AG09309 (cell line): ENCODE measurements at regions not wholly inside any gene's neighbourhood (a gene's known extent, or its start where the extent isn't known, plus 50 kb on each side); places are given as distances from the start of the nearest gene placed in this dataset.
"Not testable (repeated sequence)": the region's sequence is repeated elsewhere in the genome, so short reads cannot be mapped to it uniquely, and the experiment has no call there.

Source experiments
- DNase-seq: peaks from one replicate; pipeline ENCODE4 v3.0.0-alpha.2; 2010; ENCODE audit warnings: low read depth
- H3K4me3 ChIP-seq: 2 replicates; pipeline ENCODE4 v1.5.1; 2011; ENCODE audit warnings: mild to moderate bottlenecking, low read depth, low read length, moderate library complexity; ENCODE audit not compliant: control insufficient read depth
- TF ChIP-seq, protein P1 (sequence below): IDR thresholded peaks from 2 replicates; pipeline ENCODE4 v1.5.1; 2011; ENCODE audit warnings: mild to moderate bottlenecking, low read depth, low read length, inconsistent platforms; ENCODE audit not compliant: insufficient read depth, control insufficient read depth; ENCODE audit errors: missing control alignments

GRCh38 chr1:14345946-14346550 lies 252.4 kb upstream of the KAZN start:
- no peak for DNase-seq
- no peak overlapping the region for H3K4me3 ChIP-seq
- TF ChIP-seq, protein P1, sequence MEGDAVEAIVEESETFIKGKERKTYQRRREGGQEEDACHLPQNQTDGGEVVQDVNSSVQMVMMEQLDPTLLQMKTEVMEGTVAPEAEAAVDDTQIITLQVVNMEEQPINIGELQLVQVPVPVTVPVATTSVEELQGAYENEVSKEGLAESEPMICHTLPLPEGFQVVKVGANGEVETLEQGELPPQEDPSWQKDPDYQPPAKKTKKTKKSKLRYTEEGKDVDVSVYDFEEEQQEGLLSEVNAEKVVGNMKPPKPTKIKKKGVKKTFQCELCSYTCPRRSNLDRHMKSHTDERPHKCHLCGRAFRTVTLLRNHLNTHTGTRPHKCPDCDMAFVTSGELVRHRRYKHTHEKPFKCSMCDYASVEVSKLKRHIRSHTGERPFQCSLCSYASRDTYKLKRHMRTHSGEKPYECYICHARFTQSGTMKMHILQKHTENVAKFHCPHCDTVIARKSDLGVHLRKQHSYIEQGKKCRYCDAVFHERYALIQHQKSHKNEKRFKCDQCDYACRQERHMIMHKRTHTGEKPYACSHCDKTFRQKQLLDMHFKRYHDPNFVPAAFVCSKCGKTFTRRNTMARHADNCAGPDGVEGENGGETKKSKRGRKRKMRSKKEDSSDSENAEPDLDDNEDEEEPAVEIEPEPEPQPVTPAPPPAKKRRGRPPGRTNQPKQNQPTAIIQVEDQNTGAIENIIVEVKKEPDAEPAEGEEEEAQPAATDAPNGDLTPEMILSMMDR: no peak

DNA sequence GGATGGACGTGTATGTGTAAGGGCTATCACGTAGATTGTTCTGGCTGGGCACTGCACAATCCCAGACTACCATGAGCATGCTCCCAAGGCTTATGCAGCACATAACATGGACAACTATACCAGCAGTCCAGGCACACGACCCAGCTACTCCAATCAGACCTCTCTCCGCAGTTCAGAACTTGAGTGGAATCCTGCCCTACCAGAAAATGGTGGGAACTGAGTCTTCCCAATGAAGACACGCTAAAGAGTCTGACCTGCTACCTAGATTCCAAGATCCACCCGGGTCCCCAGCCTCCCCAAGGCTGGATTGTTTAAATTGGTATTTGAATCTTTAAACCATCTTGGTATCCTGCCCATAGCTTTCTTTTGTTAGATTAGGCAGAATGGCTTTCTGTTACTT lies 251.3 kb upstream of the KAZN start:
- no peak overlapping the region for H3K4me3 ChIP-seq
- TF ChIP-seq, protein P1: no peak
- no peak for DNase-seq

- no peak overlapping the region for H3K4me3 ChIP-seq
- TF ChIP-seq, protein P1: no peak
- no peak for DNase-seq
Measured at GRCh38 chr1:14347776-14348175, 250.7 kb upstream of the KAZN start.

DNA sequence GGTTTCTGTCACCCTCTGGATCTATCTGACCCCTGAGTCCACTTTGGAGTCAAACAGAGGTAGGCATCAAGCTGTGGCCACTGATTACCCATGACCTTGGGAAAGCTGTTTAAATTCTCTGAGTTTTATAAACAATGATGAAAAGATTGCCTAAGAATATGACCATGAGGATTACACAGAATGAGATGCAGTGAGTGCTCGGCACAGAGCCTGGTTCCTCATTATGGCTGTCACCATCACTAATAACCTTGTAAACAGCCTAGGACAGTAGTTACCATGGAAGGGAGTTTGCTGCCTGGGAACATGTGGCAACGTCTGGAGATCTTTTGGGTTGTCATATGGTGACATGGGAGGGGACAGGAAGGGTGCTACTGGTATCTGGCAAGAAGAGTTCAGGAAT lies 248.3 kb upstream of the KAZN start:
- DNase-seq: no peak
- TF ChIP-seq, protein P1: no peak
- no peak overlapping the region for H3K4me3 ChIP-seq

DNA sequence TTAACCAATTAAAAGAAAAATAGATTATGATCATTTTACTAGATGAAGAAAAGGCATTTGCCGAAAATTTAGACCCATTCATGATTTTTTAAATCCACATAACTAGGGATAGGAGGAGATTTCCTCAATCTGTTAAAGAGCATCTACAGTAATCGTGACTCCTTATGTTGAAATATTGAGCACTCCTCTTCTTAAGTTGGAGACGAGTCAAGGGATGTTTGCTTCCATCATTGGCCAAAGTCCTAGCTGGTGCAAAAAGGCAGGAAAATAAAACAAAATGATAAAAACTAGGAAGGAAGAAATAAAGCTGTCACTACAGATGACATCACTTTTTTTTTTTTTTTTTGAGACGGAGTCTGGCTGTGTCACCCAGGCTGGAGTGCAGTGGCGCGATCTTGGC lies 245.6 kb upstream of the KAZN start:
- TF ChIP-seq, protein P1: no peak
- H3K4me3 ChIP-seq: no peak overlapping the region
- no peak for DNase-seq

- not testable (repeated sequence) for H3K4me3 ChIP-seq, DNase-seq
Measured at GRCh38 chr1:14361005-14361404, 237.5 kb upstream of the KAZN start.

GRCh38 chr1:14362331-14362730 lies 236.2 kb upstream of the KAZN start:
- H3K4me3 ChIP-seq: no peak overlapping the region
- DNase-seq: no peak
- TF ChIP-seq, protein P1: no peak
